H1 (cell line): ENCODE measurements at regions not wholly inside any gene's neighbourhood (a gene's known extent, or its start where the extent isn't known, plus 50 kb on each side); places are given as distances from the start of the nearest gene placed in this dataset.

ENCODE experiments used
- CTCF ChIA-PET: fragments of 300-600 bp; sonication (Branson Sonifier 250); formaldehyde crosslinking; loops from one replicate; lab custom pipeline; 2021; ENCODE audit not compliant: partially characterized antibody; lab: Charles Lee
- POLR2A ChIA-PET: fragments of 300-600 bp; sonication (Branson Sonifier 250); formaldehyde crosslinking; loops from one replicate; lab custom pipeline; 2021; ENCODE audit warnings: inconsistent platforms; ENCODE audit not compliant: partially characterized antibody; lab: Charles Lee
- DNase-seq, 2 experiments: peaks; one replicate each; pipeline versions ENCODE4 v3.0.0 to v3.0.0-alpha.2; 2010 to 2022; ENCODE audit warnings: low spot score in 2 of 2, low read depth in 1 of 2, mixed read lengths in 1 of 2
- FAIRE-seq: peaks from 2 replicates; lab custom pipeline; 2011; peaks lifted over from hg19 to GRCh38; lab: Jason Lieb, UNC
- H2AFZ ChIP-seq: 2 replicates; pipeline ENCODE4 v1.8.1; 2012; ENCODE audit warnings: low read length, inconsistent platforms
- H2AK5ac ChIP-seq: 2 replicates; pipeline ENCODE4 v1.6.1; 2013; ENCODE audit warnings: low read depth, low read length
- H2BK120ac ChIP-seq: replicated peaks from 2 replicates; pipeline ENCODE3; 2013; ENCODE audit warnings: low read depth, low read length, inconsistent platforms
- H2BK12ac ChIP-seq: 2 replicates; pipeline ENCODE4 v1.6.1; 2013; ENCODE audit warnings: low read depth, low read length
- H2BK15ac ChIP-seq: 2 replicates; pipeline ENCODE4 v1.6.1; 2013; ENCODE audit warnings: low read length
- H2BK20ac ChIP-seq: 2 replicates; pipeline ENCODE4 v1.6.1; 2013; ENCODE audit warnings: low read length
- H2BK5ac ChIP-seq: 2 replicates; pipeline ENCODE4 v1.6.1; 2013; ENCODE audit warnings: low read depth, low read length
- H3K14ac ChIP-seq: 2 replicates; pipeline ENCODE4 v1.6.1; 2013; ENCODE audit warnings: inconsistent platforms; ENCODE audit not compliant: insufficient read length
- H3K18ac ChIP-seq: 2 replicates; pipeline ENCODE4 v1.6.1; 2013; ENCODE audit warnings: low read length; ENCODE audit errors: extremely low read depth
- H3K23ac ChIP-seq: 2 replicates; pipeline ENCODE4 v1.6.1; 2013; ENCODE audit warnings: inconsistent platforms; ENCODE audit not compliant: insufficient read length
- H3K23me2 ChIP-seq: 2 replicates; pipeline ENCODE4 v1.6.1; 2013; ENCODE audit warnings: low read depth, low read length
- H3K27ac ChIP-seq: 2 replicates; pipeline ENCODE4 v1.6.1; 2011; ENCODE audit warnings: low read depth, low read length, inconsistent platforms
- H3K27me3 ChIP-seq, 4 experiments: replicated peaks in 1 of 4; 1 replicate in 1 of 4; 2 replicates in 3 of 4; pipeline versions ENCODE4 v1.6.1 to v1.8.1; 2011 to 2013; ENCODE audit warnings: low read length in 3 of 4, mild to moderate bottlenecking in 3 of 4, inconsistent platforms in 2 of 4, mixed read lengths in 2 of 4, moderate library complexity in 1 of 4; ENCODE audit not compliant: control insufficient read depth in 3 of 4, insufficient read depth in 3 of 4; ENCODE audit errors: extremely low read depth in 1 of 4
- H3K36me3 ChIP-seq, 4 experiments: 2 replicates each; pipeline versions ENCODE4 v1.6.1 to v1.8.1; 2011 to 2013; ENCODE audit warnings: mild to moderate bottlenecking in 4 of 4, low read length in 3 of 4, moderate library complexity in 2 of 4, control low read depth in 1 of 4, inconsistent platforms in 1 of 4; ENCODE audit not compliant: insufficient read depth in 4 of 4, control insufficient read depth in 2 of 4
- H3K4ac ChIP-seq: replicated peaks from 2 replicates; pipeline ENCODE3; 2013; ENCODE audit warnings: low read length, low read depth, mixed read lengths, inconsistent platforms; ENCODE audit not compliant: insufficient read length
- H3K4me1 ChIP-seq, 4 experiments: replicated peaks in 1 of 4; 1 replicate in 1 of 4; 2 replicates in 3 of 4; pipeline versions ENCODE4 v1.6.1 to v1.8.1; 2011 to 2013; ENCODE audit warnings: low read length in 3 of 4, inconsistent platforms in 2 of 4, mixed read lengths in 1 of 4; ENCODE audit not compliant: insufficient read depth in 4 of 4, control insufficient read depth in 3 of 4
- H3K4me2 ChIP-seq, 2 experiments: 2 replicates each; pipeline versions ENCODE4 v1.6.1 to v1.8.1; 2011 to 2013; ENCODE audit warnings: low read depth in 2 of 2, low read length in 2 of 2, control low read depth in 1 of 2, inconsistent platforms in 1 of 2, mild to moderate bottlenecking in 1 of 2; ENCODE audit not compliant: insufficient read depth in 1 of 2
- H3K4me3 ChIP-seq, 4 experiments: fragments of 200-600, 300-600 bp in 1 of 4; sonication (generic), shearing (Covaris generic), sonication (Bioruptor Twin) in 1 of 4; 2 replicates each; pipeline versions ENCODE4 v1.5.1 to v1.8.1; 2011 to 2016; ENCODE audit warnings: low read length in 4 of 4, low read depth in 3 of 4, control low read depth in 2 of 4, inconsistent platforms in 2 of 4, mild to moderate bottlenecking in 2 of 4, mixed read lengths in 1 of 4, moderate library complexity in 1 of 4; ENCODE audit not compliant: insufficient read depth in 2 of 4; ENCODE audit errors: extremely low read depth in 1 of 4
- H3K56ac ChIP-seq: replicated peaks from 2 replicates; pipeline ENCODE3; 2013; ENCODE audit warnings: low read depth, mild to moderate bottlenecking, mixed read lengths, low read length, inconsistent platforms; ENCODE audit not compliant: insufficient read length
- H3K79me1 ChIP-seq: 2 replicates; pipeline ENCODE4 v1.6.1; 2013; ENCODE audit warnings: low read depth, low read length, control low read depth
- H3K79me2 ChIP-seq, 2 experiments: 2 replicates each; pipeline versions ENCODE4 v1.6.1 to v1.8.1; 2012 to 2013; ENCODE audit warnings: low read length in 2 of 2, mild to moderate bottlenecking in 2 of 2, inconsistent platforms in 1 of 2; ENCODE audit not compliant: insufficient read depth in 2 of 2, control insufficient read depth in 1 of 2
- H3K9ac ChIP-seq, 4 experiments: replicated peaks in 1 of 4; 1 replicate in 1 of 4; 2 replicates in 3 of 4; pipeline versions ENCODE4 v1.6.1 to v1.8.1; 2011 to 2013; ENCODE audit warnings: low read depth in 3 of 4, low read length in 3 of 4, control low read depth in 2 of 4, mild to moderate bottlenecking in 2 of 4, moderate library complexity in 2 of 4, inconsistent platforms in 1 of 4; ENCODE audit errors: extremely low read depth in 1 of 4
- H3K9me3 ChIP-seq, 2 experiments: 2 replicates each; pipeline versions ENCODE4 v1.6.1 to v1.8.1; 2012 to 2013; ENCODE audit warnings: mild to moderate bottlenecking in 2 of 2, moderate library complexity in 2 of 2, control low read depth in 1 of 2, inconsistent platforms in 1 of 2, low read depth in 1 of 2, low read length in 1 of 2, mixed read lengths in 1 of 2; ENCODE audit not compliant: insufficient read depth in 2 of 2
- H4K20me1 ChIP-seq, 2 experiments: replicated peaks in 1 of 2; 2 replicates each; pipeline versions ENCODE3 to v1.8.1; 2011 to 2013; ENCODE audit warnings: inconsistent platforms in 2 of 2, low read length in 2 of 2, mild to moderate bottlenecking in 1 of 2; ENCODE audit not compliant: insufficient read depth in 2 of 2, control insufficient read depth in 1 of 2
- H4K5ac ChIP-seq: 2 replicates; pipeline ENCODE4 v1.6.1; 2013; ENCODE audit warnings: low read length, low read depth, mixed read lengths, inconsistent platforms; ENCODE audit not compliant: insufficient read length
- H4K8ac ChIP-seq: 2 replicates; pipeline ENCODE4 v1.8.0; 2013; ENCODE audit warnings: mild to moderate bottlenecking, moderate library complexity, low read length, inconsistent platforms; ENCODE audit not compliant: insufficient read depth; ENCODE audit errors: extremely low read depth
- H4K91ac ChIP-seq: replicated peaks from 2 replicates; pipeline ENCODE3; 2013; ENCODE audit warnings: low read length, mixed read lengths, inconsistent platforms; ENCODE audit not compliant: insufficient read length
- BRCA1 ChIP-seq: IDR thresholded peaks from 2 replicates; pipeline ENCODE4 v1.6.1; 2012; ENCODE audit warnings: low read depth, low read length, improper control_type of control experiment
- CHD1 ChIP-seq: IDR thresholded peaks from 2 replicates; pipeline ENCODE4 v1.6.1; 2012; ENCODE audit warnings: low read depth, low read length, improper control_type of control experiment
- KDM5A ChIP-seq: fragments of 200-600 bp; IDR thresholded peaks from 2 replicates; pipeline ENCODE4 v1.7.1; 2012; ENCODE audit warnings: mild to moderate bottlenecking, low read length, inconsistent platforms, mixed read lengths
- PHF8 ChIP-seq: fragments of 200-600 bp; sonication (generic); conservative IDR thresholded peaks from 2 replicates; pipeline ENCODE4 v1.7.1; 2012; ENCODE audit warnings: low read depth, mild to moderate bottlenecking, inconsistent platforms, low read length, moderate library complexity
- POLR2AphosphoS5 ChIP-seq: IDR thresholded peaks from 2 replicates; pipeline ENCODE4 v1.6.1; 2011; ENCODE audit warnings: low read depth, low read length
- RFX5 ChIP-seq: IDR thresholded peaks from 2 replicates; pipeline ENCODE4 v1.6.1; 2011; ENCODE audit warnings: low read depth, low read length, improper control_type of control experiment, borderline replicate concordance
- RNF2 ChIP-seq: fragments of 200-900, 300-1000 bp; sonication (generic); IDR thresholded peaks from 2 replicates; pipeline ENCODE4 v1.7.1; 2016; ENCODE audit warnings: borderline replicate concordance, low read depth, mild to moderate bottlenecking, antibody characterized with exemption, low read length; ENCODE audit not compliant: poor library complexity, severe bottlenecking; ENCODE audit errors: missing control alignments
- SAP30 ChIP-seq: fragments of 300-600 bp; sonication (generic); IDR thresholded peaks from 2 replicates; pipeline ENCODE4 v1.7.1; 2012; ENCODE audit warnings: low read length, moderate library complexity, mild to moderate bottlenecking, inconsistent platforms; ENCODE audit not compliant: insufficient read depth, insufficient replicate concordance
- SIRT6 ChIP-seq: IDR thresholded peaks from one replicate; pipeline ENCODE4 v1.7.1; 2012; ENCODE audit warnings: low read length, inconsistent platforms
- SRF ChIP-seq: IDR thresholded peaks from 2 replicates; pipeline ENCODE4 v1.6.1; 2011; ENCODE audit warnings: mild to moderate bottlenecking, low read depth, low read length, moderate library complexity
- TBP ChIP-seq: IDR thresholded peaks from 2 replicates; pipeline ENCODE4 v1.6.1; 2011; ENCODE audit warnings: low read depth, low read length, improper control_type of control experiment
- WGBS, 2 experiments: shearing (Covaris generic) in 1 of 2; methylation state at CpG; one replicate each; pipeline versions ENCODE4 v1.1.6 to v1.1.7; 2013 to 2015; ENCODE audit warnings: low lambda C conversion rate in 2 of 2, mixed read lengths in 2 of 2, inconsistent platforms in 1 of 2, low coverage in 1 of 2, missing lambda C conversion rate in 1 of 2; ENCODE audit not compliant: insufficient replicate concordance in 2 of 2, insufficient coverage in 1 of 2, insufficient read length in 1 of 2; ENCODE audit errors: extremely low coverage in 1 of 2, missing lambda C conversion rate in 1 of 2; 5-methylcytosine and 5-hydroxymethylcytosine counted together
- TF ChIP-seq, protein P1 (sequence below): IDR thresholded peaks from 2 replicates; pipeline ENCODE4 v1.6.1; 2011; ENCODE audit warnings: low read depth, mild to moderate bottlenecking, low read length; ENCODE audit not compliant: insufficient read depth
- TF ChIP-seq, protein P2 (sequence below): IDR thresholded peaks from 2 replicates; pipeline ENCODE4 v1.6.1; 2011; ENCODE audit warnings: low read length, improper control_type of control experiment

DNA sequence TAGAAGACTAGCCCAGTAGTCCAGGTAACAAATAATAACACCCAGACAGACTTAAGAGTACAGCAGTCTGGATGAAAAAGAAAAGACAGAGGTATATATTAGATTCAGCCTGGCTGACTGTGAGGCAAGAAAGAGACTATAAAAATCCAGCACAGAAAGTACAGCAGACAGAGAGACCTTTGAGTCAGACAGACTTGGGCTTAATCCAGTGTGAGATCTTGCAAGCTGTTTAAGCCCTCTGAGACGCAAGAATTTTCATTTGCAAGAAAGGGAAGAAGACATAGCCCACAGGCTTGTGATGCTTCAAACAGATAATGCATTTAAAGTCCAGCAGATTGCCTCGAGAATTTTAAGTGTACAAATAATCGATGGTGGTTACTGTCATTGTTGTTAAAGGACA lies 471.4 kb downstream of the LIG4 start:
- no peak overlapping the region for H3K4me3 ChIP-seq
- H3K27me3 ChIP-seq: no peaks in the 10 kb centered on the region
- no peak overlapping the region for H3K14ac ChIP-seq
- POLR2A ChIA-PET: no interaction called here
- H3K4me2 ChIP-seq: no peak overlapping the region
- FAIRE-seq (no peak), DNase-seq (no peak)
- no peaks in the 10 kb centered on the region for H3K23me2 ChIP-seq
- H3K79me2 ChIP-seq: no peaks in the 10 kb centered on the region
- H3K27ac ChIP-seq: no peak overlapping the region
- no peaks in the 10 kb centered on the region for H3K9me3 ChIP-seq
- CTCF ChIA-PET: interaction anchor here (0.6 to 1.7 kb wide), 2 partner anchors 13 to 26 kb away, joined by 3 to 4 read pairs; no protein-coding TSS in a partner anchor
- H2BK15ac ChIP-seq: no peak overlapping the region
- no peak overlapping the region for H3K9ac ChIP-seq
- H3K36me3 ChIP-seq: no peaks in the 10 kb centered on the region
- H4K20me1 ChIP-seq: no peaks in the 10 kb centered on the region
- H3K4me1 ChIP-seq: no peaks in the 10 kb centered on the region; a peak in 1 of 7 replicates
- no peak overlapping the region for H3K18ac ChIP-seq
- no peak overlapping the region for H4K8ac ChIP-seq
- H2BK5ac ChIP-seq: no peak overlapping the region
- no peak overlapping the region for H2AFZ ChIP-seq
- H3K56ac ChIP-seq: no peak overlapping the region
- H3K4ac ChIP-seq: no peak overlapping the region
- H2BK20ac ChIP-seq: no peak overlapping the region
- no peak overlapping the region for H3K23ac ChIP-seq
- H2BK12ac ChIP-seq: no peak overlapping the region
- 84% methylated on average over 3 of the region's 3 CpGs; no CpG with 5 or more reads in 1 of the 2 experiments for WGBS, 2 experiments
- H3K79me1 ChIP-seq: no peaks in the 10 kb centered on the region; the same call in 1 of the 2 replicates
- H2AK5ac ChIP-seq: no peak overlapping the region
- H4K91ac ChIP-seq: no peak overlapping the region
- no peak overlapping the region for H4K5ac ChIP-seq
- H2BK120ac ChIP-seq: no peak overlapping the region
- TF ChIP-seq SIRT6: no peak
- TF ChIP-seq CHD1: no peak
- no peak for TF ChIP-seq SAP30
- no peak for TF ChIP-seq PHF8
- TF ChIP-seq, protein P1, sequence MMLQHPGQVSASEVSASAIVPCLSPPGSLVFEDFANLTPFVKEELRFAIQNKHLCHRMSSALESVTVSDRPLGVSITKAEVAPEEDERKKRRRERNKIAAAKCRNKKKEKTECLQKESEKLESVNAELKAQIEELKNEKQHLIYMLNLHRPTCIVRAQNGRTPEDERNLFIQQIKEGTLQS: no peak
- no peak for TF ChIP-seq RNF2
- TF ChIP-seq POLR2AphosphoS5: no peak
- TF ChIP-seq KDM5A: no peak
- TF ChIP-seq RFX5: no peak
- no peak for TF ChIP-seq SRF
- TF ChIP-seq, protein P2, sequence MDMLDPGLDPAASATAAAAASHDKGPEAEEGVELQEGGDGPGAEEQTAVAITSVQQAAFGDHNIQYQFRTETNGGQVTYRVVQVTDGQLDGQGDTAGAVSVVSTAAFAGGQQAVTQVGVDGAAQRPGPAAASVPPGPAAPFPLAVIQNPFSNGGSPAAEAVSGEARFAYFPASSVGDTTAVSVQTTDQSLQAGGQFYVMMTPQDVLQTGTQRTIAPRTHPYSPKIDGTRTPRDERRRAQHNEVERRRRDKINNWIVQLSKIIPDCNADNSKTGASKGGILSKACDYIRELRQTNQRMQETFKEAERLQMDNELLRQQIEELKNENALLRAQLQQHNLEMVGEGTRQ: no peak
- no peak for TF ChIP-seq BRCA1
- TF ChIP-seq TBP: no peak
